Omental fat pad (tissue), 3 donors: ENCODE measurements at regions not wholly inside any gene's neighbourhood (a gene's known extent, or its start where the extent isn't known, plus 50 kb on each side); places are given as distances from the start of the nearest gene placed in this dataset.

Source experiments
- ATAC-seq: fragments of 150-250 bp; one replicate; pipeline ENCODE4 v1.9.1; 2016; ENCODE audit warnings: mild to moderate bottlenecking, moderate library complexity; ENCODE audit not compliant: low FRiP score
- DNase-seq: peaks from one replicate; pipeline ENCODE4 v3.0.0-alpha.2; 2019; ENCODE audit warnings: low spot score
- TF ChIP-seq, protein P1 (sequence below), 3 donors: fragments of 450-650 bp; IDR thresholded peaks; one replicate each; pipeline ENCODE4 v1.5.1; 2016 to 2017; ENCODE audit warnings: antibody characterized with exemption in 3 of 3, mild to moderate bottlenecking in 3 of 3, moderate library complexity in 2 of 3

DNA sequence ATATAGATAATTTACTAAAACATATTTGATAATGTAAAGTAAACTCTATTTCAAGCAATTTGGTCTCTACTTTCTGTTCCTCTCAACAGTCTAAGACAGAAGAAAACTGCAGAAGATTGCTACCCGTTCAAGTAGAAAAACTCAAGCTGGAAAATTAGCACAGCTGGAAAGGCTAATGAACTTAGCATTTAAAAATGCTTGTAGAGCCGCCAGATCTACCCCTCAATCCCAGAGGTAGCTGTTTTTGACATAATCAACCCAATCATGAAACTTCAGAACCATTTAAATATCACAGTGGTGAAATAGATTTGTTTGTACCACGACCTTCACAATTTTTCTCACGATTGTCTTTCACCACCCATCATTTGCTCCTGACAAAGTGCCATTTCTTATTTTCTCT lies 479.5 kb downstream of the SPRY1 start:
- no peak for ATAC-seq
- TF ChIP-seq, protein P1, sequence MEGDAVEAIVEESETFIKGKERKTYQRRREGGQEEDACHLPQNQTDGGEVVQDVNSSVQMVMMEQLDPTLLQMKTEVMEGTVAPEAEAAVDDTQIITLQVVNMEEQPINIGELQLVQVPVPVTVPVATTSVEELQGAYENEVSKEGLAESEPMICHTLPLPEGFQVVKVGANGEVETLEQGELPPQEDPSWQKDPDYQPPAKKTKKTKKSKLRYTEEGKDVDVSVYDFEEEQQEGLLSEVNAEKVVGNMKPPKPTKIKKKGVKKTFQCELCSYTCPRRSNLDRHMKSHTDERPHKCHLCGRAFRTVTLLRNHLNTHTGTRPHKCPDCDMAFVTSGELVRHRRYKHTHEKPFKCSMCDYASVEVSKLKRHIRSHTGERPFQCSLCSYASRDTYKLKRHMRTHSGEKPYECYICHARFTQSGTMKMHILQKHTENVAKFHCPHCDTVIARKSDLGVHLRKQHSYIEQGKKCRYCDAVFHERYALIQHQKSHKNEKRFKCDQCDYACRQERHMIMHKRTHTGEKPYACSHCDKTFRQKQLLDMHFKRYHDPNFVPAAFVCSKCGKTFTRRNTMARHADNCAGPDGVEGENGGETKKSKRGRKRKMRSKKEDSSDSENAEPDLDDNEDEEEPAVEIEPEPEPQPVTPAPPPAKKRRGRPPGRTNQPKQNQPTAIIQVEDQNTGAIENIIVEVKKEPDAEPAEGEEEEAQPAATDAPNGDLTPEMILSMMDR (IDR thresholded peaks at IDR 0.05), result no peak
- DNase-seq, result no peak

GRCh38 chr4:123876671-123877101 lies 480.1 kb downstream of the SPRY1 start:
- TF ChIP-seq, protein P1 (IDR thresholded peaks at IDR 0.05), result no peak
- ATAC-seq (peak; percentile 83), DNase-seq (no peak)

- TF ChIP-seq, protein P1 (IDR thresholded peaks at IDR 0.05), result no peak
- ATAC-seq (no peak), DNase-seq (no peak)
These were observed 481.0 kb downstream of the SPRY1 start for GRCh38 chr4:123877551-123877950.

DNA sequence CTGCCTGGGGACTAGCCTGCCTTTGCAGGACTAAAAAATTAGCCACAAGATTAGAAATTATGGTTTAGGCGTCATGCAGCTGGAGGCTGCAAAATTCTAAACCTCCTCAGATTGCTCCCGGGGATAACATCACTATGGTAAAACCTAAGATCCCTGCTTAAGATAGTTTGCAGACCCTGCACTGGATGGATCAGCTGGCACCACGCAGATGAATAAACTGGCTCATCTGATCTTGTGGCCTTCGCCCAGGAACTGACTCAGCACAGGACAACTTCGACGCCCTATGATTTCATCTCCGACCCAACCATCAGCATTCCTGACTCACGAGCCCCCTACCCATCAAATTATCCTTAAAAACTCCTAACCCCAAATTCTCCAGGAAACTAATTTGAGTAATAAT lies 482.4 kb downstream of the SPRY1 start:
- no peak for DNase-seq
- TF ChIP-seq, protein P1 (IDR thresholded peaks at IDR 0.05), result no peak

GRCh38 chr4:123880631-123881030 lies 484.0 kb downstream of the SPRY1 start:
- ATAC-seq, result no peak
- DNase-seq, result no peak
- TF ChIP-seq, protein P1 (IDR thresholded peaks at IDR 0.05), result no peak

More for the DNA sequence above, 482.4 kb downstream of the SPRY1 start:
- ATAC-seq, result no peak

DNA sequence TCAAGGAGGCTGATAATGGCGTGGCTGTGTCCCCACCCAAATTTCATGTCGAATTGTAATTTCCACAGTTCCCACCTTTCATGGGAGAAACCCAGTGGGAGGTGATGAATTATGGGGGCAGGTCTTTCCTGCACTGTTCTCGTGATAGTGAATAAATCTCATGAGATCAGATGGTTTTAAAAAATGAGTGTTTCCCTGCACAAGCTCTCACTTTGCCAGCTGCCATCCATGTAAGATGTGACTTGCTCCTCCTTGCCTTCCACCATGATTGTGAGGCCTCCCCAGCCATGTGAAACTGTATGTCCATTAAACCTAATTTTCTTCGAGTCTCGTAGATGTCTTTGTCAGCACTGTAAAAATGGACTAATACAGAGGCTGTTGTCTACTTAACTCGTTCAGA lies 488.3 kb downstream of the SPRY1 start:
- TF ChIP-seq, protein P1 (IDR thresholded peaks at IDR 0.05), result no peak
- ATAC-seq, result no peak
- DNase-seq, result no peak

GRCh38 chr4:123889507-123889906 lies 492.9 kb downstream of the SPRY1 start:
- ATAC-seq, result no peak
- TF ChIP-seq, protein P1 (IDR thresholded peaks at IDR 0.05), result no peak
- DNase-seq, result no peak
